NCI-H187 (cell line): ENCODE measurements at regions not wholly inside any gene's neighbourhood (a gene's known extent, or its start where the extent isn't known, plus 50 kb on each side); places are given as distances from the start of the nearest gene placed in this dataset.
"Not testable (repeated sequence)": the region's sequence is repeated elsewhere in the genome, so short reads cannot be mapped to it uniquely, and the experiment has no call there.

Source experiments
- DNase-seq, 2 experiments: peaks; one replicate each; lab custom pipeline; 2025; lab: John Stamatoyannopoulos, UW

DNA sequence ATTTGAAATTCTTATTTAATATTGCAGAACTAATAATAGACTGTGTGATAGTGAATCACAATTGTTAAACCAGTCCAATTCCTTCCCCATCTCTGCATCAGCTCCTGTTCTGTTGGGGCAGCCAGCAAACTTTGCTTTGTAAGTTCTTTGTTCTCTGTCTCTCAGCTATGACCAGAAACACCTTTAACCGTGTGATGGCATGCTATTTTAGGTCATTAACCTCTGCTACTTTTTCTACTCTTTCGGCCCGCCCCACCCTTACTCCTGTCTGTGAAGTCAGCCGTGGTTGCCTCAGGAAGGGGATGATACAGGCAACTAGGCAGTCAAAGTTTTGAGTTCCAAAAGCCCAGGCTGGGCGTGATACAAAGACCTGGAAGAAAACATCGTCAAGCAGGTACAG, 51.3 kb upstream of the EGFL6 start:
- no peak for DNase-seq

DNA sequence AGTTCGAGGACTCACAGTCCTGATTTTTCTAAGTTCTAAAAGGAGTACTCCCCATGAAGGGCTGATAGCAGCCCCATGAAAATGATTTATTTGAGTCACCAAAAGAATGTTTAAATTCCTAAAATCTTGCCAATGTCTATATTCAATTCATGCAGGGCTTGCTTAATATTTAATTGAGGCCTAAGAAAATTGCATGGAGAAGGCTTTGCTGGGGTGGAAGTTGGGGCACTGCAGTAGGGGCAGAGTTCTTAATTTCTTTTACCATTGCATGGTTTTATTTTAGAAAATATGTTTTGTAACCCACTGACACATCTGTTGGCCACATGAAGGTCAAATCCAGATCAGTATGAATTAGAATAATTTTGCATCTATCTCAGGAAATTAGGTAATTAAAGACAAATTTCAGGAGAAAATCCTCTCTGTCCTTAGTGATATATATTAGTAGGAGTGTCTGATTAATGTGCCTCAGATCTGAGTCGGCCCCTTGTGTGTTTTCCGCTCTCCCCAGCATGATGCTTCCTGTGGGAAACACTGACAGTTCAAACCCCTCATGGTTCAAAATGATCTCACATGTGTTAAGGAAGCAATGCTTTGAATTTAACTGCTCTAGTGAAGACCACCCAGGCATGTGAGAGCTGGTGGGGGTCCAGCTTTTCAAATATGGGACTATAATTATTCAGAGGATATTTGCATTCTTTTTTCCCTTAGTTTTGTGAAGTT, 54.0 kb upstream of the EGFL6 start:
- no peak for DNase-seq

DNA sequence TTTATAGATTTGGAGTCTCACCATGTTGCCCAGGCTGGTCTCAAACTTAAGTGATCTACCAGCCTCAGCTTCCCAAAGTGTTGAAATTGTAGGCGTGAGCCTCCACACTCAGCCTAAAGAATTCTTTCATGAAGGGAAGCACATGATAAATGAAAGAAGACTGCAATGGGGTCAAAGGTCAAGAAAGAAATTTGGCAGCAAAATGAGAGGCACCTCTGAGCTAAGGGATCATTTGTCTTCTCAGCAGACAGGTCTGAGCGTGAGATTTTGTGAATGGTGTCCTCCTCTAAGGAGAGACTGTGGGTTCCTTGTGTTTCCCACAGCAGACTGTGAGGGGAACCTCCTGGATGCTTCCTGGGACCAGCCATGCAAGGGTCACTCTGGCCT, 57.5 kb upstream of the EGFL6 start:
- no peak for DNase-seq

DNA sequence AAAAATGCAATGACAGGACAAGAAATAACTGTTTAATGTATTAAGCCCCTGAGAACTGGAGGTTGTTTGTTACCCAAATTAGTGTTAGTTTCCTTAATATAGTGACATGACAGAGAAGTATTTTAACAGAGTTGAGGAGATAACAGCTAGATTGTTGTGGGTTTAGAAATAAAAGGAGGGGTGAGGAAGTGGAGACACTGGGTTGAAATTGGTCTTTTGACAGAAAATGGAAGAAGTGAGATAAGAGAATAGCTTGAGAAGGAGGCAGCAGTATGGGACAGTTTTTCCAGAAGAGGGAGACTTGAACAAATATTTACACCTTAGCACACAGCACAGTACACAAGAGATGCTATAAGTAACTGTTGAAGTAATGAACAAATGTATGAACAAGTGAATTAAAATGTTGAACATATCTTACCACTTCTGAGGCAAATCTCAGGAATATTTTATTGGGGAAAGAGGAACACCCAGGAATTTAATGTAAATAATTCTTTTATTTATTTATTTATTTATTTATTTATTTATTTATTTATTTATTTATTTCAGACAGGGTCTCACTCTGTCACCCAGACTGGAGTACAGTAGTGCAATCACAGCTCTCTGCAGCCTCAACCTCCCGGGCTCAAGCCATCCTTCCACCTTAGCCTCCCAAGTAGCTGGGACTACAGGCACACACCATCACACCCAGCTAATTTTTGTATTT, 58.0 kb upstream of the EGFL6 start:
- no peak for DNase-seq

DNA sequence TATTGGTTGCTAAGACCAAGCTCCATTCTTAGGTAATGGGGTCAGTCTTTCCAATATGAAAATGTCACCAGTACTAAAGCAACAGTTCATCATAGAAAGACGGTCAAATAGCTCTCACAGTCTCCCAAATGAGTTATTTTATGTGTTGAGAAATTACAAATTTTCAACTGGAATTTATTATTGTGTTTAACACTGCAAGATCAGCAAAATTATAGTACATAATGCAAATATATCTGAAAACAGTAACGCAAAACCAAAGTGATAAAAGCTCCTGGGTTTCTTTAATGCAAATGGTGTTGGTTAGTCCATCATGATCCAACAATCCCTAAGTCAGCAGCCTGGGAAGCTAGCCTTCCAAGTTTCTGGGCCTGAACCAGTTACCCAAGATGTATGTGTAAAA, 61.5 kb upstream of the EGFL6 start:
- no peak for DNase-seq

DNA sequence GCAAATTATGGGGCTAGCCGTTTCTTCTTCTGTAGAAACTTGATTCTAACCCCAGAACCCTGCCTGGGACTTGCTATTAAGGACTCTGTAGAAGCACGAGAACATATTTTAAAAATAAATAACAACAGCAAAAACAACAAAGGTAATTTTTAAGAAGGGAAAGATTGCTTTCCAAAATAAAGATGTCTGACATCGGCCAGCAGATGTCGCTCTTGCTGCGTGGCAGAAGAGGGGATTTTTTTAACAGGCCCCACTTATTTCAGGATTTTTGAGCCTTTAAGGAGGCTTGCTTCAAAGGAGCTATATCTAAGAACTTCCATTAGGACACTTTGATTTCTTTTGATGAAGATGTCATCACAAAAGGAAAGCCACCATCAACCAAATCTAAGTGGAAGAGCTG, 62.8 kb upstream of the EGFL6 start:
- DNase-seq = peak in 1 of 2 experiments; percentile 6

DNA sequence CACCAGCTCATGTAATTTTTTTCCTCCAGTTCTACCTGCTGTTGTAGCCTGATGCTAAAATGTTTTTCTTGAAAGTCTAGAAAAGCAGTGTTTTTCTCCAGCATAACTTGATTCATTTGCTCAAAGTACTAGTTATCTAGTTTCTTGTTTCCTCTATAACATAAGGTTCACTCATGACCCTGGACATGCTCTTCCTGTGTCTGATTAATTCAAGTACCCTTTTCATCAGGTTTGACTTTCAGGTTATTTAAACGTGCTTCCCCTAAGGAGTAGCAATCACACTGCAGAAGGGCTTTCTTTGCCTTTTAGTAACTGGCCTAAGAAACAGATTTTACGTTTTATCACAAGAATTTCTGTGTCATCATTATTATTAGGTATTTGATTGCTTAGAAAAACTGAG, 66.8 kb upstream of the EGFL6 start:
- no peak for DNase-seq

DNA sequence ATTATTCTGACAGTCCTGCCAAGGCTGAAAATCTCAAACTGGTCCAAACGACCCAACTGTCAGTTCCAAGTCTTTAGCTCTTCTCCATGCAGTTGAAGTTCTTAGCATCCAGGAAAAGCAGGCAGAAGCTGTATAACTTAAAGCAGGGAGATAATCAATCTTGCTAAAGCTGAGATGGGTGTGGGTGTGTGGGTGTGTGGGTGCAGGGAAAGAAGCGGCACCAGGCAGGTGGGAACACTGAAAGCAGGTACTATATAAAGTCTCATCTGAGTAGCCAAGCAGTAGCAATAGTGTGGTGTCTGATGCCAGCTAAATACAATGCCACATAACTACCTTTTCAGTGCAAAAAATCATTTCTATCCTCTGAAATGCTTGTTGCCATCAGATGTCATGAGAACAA, 69.7 kb upstream of the EGFL6 start:
- DNase-seq = no peak

DNA sequence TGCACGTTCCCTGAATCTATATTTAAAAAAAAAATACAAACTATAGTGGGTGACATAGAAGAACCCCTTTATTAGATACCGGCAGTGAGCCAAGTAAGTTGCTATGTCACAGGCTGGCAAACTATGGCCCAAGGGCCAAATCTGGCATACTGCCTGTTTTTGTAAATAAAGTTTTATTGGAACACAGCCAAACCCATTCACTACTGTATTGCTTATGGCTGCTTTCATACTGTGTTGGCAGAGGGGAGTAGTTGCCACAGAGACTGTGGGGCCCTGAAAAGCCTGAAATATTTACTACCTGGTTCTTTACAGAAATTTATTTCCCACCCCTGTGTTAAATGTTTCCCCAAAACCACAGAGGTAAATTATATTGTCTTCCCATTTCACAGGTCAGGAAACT, 71.2 kb upstream of the EGFL6 start:
- DNase-seq = no peak

DNA sequence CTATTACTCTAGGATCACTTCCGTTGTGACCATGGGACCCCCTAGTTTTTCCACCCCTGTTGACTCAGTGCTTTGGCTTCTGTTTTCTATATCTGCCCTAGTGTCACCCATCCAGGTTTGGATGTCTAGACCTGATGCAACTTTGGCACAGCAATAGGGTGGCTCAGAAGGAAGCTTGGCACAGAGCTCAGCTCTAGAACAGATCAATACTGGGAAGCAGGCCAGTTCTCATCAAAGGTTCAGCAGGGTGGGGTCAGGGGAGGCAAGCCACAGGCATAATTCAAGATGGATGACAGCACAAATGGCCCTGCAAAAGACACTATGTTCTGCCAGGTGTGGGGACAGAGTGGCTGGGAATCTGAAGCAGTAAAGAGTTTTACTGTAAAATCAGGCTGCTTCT, 74.2 kb upstream of the EGFL6 start:
- DNase-seq = no peak

DNA sequence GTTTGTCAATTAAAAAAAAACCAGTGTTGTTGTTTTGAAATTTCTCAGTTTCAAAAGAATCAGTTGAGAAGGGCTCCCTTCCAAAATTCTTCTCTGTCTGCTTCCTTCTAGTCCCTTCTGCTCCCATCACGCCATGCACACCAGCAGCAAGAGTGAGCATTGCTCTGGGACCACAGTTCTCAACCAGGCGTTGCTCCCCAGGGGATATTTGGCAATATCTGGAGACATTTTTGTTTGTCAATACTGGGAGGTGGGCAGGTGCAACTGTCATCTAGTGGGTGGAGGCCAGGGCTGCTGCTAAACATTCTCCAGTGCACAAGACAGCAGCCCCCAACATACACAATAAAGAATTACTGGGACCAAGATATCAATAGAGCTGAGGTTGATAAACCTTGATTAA, 74.8 kb upstream of the EGFL6 start:
- no peak for DNase-seq

DNA sequence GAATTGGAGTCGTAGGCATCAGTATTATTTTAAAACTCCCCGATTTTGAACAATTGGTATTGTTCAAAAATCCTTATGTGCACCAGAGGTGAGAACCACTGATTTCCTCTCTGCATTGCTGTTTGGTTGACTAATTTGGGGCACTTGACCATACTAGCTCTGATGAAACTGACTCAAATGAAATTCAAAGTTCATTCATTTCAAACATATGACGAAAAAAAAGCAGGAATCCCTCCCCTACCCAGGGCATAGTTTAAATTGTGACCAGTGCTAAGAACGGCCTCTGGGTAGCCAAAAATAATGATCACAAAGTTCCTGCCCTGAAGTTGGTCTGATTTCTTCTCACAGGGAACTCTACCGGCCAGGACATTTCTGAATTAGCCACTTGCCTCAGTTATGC, 75.7 kb upstream of the EGFL6 start:
- no peak for DNase-seq

DNA sequence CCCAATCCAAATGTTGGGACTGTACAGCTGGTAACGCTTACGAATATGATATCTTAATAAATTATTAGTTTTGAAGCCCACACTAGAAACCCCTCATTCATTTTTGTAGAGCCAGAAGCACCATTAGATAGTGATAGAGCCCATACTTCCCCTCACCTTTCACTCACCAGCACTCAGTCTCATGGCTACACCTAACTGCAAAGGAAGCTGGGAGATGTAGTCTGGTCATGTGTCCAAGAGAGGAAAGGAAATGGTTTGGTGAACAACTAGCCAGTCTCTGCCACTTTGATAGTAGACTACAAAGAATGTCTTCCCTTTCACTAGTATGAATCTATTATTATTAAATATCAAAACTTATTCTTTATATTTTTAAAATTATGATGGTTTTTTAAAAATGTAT, 77.1 kb upstream of the EGFL6 start:
- no peak for DNase-seq

DNA sequence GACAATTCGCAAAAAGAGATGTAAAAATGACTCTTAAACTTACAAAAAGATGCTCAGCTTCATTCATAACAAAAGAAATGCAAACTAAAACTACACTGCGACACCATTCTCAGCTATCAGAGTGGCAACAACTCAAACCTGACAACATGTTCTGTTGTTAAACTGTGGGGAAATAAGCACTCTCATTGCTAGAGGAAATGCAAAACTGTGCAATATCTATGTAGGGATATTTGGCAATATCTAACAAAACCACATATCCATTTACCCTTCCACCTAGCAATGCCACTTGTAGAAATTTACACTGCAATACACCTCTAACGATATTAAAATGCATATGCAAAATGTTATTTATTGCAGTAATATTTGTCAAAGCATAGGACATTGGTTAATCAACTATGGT, 78.3 kb upstream of the EGFL6 start:
- DNase-seq = no peak

DNA sequence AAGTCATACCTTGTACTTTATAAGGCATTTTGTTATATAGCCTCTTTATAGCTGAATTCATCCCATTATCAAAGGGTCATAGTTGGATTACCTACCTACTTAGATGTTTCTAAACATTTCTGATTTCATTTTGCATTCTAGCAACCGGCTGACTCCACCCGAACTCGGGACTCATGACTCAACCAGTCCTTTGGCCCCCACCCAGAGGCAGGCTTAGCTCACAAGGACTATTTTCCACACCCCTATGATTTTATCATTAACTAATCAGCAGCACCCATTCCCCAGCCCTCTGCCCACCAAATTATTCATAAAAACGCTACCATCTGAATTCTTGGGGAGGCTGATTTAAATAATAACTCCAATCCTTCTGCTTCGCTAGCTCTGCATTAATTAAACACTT, 79.9 kb upstream of the EGFL6 start:
- DNase-seq = no peak

DNA sequence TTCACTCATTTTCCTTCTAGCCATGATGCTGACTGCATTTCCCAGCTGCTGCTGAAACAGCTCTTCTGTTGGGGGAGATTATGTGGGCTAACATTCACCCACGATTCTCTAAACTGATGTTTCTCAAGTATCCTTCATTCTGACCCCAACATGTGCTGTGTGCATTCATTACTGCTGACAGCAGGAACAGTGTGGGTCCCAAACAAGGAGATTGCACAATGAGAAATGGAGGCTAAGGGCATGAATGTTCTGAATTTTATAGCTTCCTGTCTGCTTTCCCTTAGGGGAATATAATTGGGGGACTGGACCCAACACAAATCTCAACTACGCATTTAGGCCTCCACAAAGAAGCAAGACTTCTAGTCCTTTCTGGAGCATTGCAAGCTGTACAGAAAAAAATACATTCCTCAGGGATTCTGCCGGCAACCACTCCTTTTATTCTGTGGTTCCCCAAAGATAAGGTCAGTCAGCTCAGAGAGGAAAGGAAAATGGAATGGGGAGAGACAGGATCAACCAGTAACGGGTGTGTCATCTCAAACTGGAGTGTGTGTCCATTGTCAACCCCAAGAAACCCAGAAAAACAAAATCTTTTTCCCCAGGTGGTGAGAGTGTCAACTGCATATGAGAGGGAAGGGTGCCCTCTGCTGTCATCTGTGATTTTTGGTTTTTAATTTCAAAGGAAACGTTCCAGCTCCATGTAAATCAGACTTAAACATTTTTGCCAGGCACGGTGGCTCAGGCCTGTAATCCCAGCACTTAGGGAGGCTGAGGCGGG, 81.5 kb upstream of the EGFL6 start:
- peak in 1 of 2 experiments; percentile 10 for DNase-seq

DNA sequence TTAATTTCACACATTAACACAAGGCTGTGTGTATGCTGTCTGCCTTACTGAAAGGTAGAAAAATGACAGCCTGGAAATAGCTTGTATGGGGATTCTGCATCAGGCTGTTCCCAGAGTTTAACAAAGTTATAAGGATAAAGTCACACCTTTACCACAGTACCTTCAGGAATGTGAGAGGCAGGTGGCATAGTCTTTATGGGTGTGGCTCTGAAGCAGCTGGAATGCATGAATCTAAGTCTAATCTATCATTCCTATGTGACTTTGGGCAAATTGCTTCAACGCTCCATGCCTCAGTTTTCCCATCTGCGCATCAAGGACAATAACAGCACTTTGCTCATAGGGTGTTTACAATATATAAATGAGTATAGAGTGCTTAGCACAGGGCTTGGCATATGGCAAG, 84.2 kb upstream of the EGFL6 start:
- DNase-seq = no peak

DNA sequence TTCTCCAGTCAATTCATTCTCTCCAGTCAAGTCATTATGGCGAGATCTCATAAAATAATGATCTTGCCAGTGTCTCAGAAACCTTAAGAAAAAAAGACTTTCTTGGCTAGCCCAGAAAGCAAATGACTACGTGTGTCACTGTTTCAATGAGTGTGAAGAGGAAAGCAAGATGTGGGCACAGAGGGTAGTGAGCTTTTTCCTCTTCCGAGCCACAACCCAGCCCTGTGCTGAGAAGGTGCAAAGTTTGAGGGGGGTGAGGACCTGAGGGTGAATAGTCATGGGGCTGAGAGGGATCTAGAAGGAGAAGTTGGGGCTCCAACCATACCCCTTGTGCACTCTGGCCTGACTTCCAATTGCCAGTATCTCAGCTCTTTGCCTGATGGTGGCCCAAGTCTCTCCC, 85.6 kb upstream of the EGFL6 start:
- DNase-seq = no peak

DNA sequence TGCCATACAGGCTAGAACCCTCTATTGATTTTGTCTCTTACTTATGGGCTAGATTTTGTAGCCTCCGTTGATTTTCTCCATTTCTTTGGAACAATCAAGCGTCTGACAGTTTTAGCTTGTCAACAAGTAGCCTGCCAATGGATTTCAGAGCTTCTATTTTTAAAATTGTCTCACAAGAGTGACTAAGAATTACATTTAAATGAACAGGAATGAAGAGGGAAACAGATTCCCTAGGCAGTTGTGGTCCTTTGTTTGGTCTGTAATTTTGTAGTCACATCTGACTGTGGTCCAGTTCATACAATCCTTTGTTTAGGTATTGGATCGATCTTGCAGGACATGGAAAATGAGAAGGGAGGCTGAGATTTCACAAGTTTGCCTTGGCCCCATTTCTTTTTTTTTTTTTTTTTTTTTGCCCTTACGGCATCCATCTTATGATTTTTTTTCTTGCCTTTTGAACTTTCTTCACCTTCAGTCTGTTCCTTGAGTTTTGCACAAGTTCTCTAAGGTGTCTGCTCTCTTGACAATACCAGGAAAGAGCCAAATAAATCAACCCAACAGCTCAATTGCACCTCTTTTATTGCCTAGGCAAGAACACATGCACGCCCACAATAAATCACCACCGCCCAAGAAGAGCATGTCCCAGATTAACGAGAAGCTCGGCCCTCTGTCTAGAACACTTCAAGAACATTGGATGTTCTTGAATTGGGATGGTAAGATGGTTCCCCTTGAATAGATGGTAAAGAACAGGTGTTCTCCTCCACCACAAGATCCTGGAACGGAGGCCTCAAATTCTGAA, 86.5 kb upstream of the EGFL6 start:
- DNase-seq = no peak

DNA sequence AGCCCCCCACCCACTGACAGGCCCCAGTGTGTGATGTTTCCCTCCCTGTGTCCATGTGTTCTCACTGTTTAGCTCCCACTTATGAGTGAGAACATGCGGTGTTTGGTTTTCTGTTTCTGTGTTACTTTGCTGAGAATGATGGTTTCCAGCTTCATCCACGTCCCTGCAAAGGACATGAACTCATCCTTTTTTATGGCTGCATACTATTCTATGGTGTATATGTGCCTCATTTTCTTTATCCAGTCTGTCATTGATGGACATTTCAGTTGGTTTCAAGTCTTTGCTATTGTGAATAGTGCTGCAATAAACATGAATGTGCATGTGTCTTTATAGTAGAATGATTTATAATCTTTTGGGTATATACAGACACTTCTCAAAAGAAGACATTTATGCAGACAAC, 88.6 kb upstream of the EGFL6 start:
- DNase-seq = not testable (repeated sequence)

DNA sequence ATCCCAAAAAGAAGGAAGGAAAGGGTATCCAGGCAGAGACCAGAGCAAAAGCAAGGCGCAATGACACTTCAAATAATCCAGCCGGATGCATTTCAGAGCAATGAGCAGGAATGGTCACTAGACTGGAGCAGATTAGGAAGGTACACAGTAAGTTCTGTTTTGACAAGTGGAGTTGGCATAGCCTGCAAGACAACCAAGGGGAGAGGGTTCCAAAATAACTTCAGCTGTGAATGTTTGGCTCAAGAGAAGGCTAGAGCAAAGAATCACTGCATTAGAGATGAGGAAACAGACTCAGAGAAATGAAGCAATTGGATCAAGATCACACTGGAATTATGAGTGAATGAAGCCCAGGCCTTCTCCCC, 90.0 kb upstream of the EGFL6 start:
- DNase-seq = no peak

DNA sequence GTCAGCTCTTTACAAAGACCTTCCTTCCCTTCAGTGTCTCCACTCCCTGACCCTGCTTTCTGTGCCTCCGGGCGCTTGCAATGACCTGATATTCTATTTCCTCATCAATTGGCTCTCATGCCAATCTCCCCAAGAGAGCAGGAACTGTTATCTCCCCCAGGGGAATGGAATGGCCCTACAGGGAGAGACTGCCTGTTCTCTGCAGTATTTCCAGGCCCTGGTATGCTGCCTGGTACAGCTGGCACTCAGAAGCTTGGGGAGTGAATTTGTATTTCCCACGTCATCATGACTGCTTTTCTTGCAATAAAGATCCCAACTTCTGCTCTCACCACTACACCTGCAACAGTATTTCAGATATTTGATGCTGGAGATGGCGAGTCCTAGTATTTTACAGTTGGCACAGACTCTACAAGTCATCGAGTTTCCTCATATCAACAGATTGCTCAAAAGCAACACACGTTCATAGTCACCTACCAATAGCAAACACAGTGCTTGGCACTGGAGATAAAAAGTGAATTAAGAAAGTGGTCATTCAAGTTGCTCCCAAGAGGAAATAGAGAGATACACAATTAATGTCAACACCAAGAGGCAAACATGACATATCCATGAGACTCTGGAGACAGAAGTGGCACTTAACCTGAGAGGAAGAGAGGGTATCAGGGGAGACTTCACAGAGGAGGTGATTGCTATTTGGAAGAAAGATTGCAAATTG, 90.5 kb upstream of the EGFL6 start:
- no peak for DNase-seq
